Hippocampal formation (tissue), 2 donors: ENCODE measurements at regions not wholly inside any gene's neighbourhood (a gene's known extent, or its start where the extent isn't known, plus 50 kb on each side); places are given as distances from the start of the nearest gene placed in this dataset.
A peak's percentile ranks its signal among the peaks of the same experiment; 100 is the strongest.

Experiments
- DNase-seq, 2 donors: peaks; one replicate each; lab custom pipeline; 2025; lab: John Stamatoyannopoulos, UW

DNA sequence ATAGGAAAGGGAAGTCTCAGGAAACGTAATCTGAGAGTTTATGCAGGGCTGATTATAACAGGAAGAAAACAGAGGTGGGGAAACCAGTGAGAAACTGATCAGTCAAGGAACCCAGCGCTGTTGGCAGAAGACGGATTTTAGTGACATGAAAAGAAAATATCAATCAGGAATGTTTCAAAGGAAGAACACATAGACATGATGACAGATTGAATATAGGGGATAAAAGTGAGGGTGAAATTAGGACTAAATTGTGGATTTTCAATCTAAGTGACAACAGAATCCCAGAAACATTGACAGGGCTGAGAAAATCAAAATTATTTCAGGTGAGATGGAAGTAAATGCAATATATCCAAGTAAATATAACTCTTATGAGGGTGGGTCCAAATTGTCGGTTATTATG is 199.8 kb upstream of the CCDC150 start:
- no peak for DNase-seq

DNA sequence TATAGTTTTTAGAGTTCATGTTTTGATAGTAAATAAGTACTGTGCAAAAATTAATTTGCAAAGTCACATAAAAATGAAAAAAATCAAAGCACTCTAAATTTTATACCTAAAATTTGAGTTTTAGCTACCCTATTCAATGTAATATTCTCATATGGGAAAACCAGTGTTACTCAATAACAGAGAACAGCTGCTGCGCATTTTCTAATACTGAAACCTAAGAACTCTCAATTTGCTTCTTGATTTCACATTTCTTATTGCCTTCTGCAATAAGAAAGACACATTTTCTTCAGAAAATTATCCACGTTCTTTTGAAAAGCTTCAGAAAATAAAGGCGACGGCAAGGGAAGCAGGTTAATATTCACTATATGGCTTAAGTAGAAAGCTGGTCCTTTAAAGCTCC is 199.1 kb upstream of the CCDC150 start:
- DNase-seq, result no peak

DNA sequence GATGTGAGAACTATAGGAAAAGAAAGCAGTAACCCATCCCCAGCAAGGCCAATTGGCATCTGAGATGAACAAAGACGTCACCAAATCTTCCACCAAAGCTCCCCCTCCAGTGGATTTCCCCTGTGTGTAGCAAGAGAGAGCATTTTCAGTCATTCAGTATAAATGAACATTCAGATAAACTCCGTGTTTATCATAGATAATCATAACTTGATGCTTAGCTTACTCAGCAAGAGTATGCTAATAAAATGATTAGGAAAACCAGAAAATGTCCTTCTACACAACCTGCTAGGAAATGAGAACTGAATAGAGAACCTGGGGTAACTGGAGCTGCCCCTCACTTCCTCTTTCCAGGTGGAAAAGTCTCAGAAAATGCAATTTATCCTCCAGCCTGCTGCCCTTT is 198.0 kb upstream of the CCDC150 start:
- DNase-seq, result no peak

DNA sequence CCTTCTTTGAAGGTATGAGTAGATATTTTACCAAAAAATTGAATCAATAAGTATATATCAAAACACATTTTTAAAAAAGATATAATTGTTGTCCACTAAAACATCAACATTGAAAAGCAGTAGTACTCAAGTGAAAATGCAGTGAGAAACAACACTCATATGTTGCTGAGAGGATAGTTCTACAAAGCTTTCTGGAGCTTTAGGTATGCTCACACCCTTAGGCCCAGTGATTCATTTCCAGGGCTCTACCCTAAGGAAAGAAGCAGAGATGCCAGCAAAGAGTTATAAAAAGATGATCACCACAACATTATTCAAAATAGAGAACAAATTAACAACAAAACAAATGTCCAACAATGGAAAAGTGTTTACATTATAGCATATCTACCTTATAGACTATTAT is 197.3 kb upstream of the CCDC150 start:
- no peak for DNase-seq

DNA sequence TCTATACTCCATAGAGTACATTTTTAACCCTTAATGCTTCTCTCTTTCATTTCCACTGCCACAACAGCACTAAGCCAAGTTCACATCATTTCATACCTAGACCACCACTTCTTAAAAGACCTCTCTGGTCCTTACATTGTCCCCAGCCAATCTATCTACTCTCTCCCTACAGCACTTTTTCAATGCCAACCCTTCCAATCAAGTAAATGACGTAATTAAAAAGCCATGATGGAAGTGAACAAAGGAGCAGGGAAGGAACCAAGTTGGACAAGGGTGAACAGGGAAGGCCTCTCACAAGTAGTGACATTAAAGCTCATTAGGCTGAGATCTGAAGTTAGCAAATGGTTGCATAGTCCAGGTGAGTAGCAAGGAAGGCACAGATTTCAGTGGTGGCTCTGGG is 195.1 kb upstream of the CCDC150 start:
- DNase-seq, result no peak

DNA sequence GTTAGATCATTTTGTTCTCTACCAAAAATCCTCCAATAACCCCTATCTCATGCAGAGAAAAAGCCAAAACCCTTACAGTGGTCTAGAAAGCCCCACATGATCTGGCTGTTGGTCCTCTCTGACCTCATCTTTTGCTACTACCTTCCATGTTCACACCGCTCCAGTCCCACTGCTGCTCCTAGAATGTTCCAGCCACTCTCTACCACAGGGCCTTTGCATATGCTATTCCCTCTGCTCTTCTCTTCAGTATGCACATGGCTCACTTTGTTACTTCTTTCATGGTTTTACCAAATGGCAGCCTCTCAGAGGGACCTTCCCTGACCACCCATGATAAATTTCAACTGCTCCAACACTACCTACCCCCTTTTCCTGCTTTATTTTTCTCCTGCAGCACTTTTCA is 193.5 kb upstream of the CCDC150 start:
- no peak for DNase-seq

DNA sequence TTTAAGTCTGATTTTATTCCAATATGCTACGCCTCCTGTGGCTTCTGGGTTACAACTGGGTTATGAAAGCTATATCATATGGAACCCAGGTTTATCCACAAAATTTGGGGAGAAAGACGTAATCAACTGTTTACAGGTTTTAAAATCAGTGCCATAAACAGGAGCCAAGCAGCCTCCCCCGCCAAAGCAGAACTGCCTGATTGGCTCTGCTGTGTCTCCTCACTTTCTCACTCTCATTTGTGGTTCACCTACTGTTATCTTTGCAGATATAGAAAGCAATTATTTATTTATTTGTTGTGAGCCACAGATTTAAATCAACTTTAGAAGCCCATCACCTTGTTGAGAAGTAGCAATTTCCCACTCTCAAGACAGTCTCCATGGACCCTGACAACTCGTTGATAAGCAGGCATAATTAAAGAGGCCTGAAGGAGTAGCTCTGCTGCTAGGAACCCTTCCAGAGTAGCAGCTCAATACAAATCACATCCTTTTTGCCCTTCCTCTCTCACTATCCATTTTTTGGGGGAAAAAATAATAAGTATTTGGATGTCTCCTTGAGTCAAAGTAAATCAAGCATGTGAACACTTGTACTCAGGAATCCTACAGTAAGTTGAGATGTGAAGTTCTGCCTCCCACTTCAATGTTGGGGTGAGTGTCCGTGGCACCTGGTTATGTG is 191.0 kb upstream of the CCDC150 start:
- no peak for DNase-seq

DNA sequence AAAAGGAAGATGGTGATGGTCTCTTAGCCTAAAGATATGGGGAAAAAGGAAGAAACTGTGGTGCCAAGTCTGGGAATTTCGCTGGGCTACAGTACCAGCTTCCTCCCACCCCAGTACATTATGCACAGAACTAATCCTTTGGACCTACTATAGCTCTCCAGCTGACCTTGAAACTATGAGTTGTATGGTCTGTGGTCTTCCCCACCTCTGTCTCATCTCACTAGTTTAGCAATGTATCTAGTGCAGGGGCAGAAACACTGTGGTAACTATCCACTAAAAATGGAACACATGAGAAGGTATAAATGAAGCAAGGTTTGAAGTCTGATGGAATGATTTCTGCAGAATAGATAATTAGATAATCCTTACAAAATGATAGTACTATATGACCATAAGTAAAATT is 190.4 kb upstream of the CCDC150 start:
- no peak for DNase-seq

DNA sequence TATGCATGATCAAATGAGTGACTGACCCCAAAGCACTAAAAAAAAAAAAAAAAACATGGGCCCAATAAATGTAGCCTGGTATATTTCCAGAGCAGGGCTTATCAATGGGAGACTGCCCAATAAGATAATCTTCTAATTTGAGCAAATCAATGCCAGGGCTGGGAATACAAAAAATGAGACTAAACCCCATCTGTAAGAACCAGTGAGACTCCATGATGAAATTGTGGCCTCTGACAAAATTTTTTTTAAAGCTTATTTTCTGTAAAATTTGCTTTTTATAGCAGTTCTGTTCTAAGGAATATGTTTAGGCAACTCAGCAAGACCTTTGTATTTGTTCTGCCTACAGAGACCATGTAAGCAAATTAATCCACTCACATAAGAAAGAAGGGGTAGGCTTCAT is 186.8 kb upstream of the CCDC150 start:
- DNase-seq, result no peak

DNA sequence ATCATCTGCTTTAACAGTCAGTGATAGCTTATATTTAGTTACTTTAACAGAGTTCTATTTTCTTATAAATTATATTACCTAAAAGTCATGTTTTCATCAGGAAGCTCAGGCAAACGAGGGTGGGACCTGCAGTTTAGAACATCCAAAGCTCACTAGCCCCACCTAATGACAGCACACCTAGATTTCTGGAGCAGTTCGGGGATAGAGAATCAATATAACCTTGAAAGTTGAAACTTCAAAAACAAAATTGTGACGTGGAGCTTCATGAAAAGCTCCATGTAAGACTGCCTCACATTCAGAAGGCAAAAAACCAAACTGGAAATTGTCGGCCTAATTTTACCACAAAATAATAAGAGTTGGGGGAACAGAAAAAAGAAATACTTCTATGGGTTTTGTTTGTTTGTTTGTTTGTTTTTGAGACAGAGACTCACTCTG is 185.9 kb upstream of the CCDC150 start:
- DNase-seq, result peak in 1 of 2 donors; percentile 5

DNA sequence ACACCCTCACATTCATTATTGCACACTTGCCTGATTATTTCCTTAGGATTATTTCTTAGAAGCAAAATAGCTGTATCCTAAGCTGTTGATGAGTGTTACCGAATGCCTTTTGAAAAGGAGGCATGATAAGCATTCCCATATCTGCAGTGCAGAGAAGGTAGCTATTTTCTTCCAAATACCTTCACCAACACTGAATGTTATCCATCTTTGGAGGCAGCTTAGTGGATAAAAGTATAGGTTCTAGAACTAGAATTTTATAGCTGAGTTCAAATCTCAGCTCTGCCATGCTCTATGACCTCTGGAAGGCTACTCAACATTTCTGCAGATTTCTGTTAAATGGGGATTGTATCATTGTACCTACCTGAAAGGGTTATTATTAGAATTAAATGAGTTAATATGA is 185.0 kb upstream of the CCDC150 start:
- DNase-seq, result no peak

DNA sequence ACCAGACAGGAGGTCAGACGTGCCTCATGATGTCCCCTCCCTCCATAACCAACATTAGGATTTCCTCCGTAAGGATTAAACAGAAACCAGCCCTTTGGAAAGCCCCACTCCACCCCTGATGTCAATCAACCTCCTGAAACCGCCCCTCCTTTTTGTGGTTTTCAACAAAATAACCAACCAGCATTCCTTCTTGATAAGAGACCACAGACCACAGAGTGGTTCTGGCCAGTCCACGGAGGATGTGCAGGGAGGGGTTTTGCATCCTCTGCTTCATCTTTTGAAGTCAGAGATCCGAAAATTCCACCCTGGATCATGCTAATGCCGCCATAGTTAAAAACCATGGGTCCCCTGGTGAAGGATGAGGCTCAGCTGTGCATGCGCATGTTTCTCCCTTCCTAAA is 180.0 kb upstream of the CCDC150 start:
- no peak for DNase-seq

DNA sequence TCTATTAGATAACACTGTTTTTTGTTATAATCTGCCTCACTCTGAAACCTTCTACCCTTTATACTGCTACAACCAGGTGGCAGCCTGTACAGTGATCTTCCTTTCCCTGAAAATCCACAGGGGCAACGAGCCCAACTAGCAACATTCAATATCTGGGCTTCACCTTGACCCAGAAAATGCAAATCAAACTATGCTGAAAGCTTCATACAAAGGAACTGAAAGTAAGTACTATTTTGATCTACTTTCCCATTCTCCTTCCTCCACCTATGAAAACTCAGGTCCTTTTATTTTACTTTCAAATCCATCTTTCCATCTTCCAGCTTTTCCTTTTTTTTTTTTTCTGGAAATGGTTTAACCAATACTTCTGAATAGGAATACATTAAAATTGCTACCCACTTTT is 175.8 kb upstream of the CCDC150 start:
- no peak for DNase-seq

DNA sequence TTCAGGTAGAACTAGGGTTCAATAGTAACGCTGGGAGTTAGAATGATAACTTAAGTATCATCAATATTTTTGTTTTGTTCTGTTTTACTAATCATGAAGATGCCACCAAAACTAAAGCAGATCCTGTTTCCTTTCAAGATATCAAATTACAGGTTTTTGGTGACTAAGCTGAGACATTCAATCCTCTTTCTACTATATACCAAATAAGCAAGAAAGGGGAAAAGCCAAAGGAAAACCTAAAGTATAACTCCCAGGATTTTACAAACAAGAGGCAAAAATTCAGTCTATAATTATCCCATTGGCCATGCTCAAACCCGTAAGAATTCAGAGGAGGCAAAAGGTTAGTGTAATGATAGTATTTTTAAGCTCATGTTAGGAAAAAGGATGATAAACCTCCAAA is 175.2 kb upstream of the CCDC150 start:
- DNase-seq, result no peak

DNA sequence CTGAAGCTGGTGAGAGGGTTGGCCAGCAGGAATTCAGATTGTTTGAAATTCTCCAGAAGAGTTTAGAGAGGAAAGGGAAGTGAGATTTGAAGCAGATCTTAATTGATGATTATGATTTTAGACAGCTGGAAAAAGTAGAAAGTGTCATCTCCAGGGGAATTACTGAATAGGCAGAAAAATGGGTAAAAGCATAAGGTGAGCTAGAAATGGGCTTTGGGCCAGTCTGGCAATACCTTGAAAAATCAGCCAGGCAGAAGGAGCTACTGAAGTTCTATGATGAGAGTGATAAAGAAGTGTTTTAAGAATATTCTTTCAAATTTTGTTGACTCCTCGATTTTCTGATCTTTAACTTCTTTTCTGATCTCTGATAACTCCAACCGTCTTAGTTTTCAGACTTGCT is 172.9 kb upstream of the CCDC150 start:
- no peak for DNase-seq

DNA sequence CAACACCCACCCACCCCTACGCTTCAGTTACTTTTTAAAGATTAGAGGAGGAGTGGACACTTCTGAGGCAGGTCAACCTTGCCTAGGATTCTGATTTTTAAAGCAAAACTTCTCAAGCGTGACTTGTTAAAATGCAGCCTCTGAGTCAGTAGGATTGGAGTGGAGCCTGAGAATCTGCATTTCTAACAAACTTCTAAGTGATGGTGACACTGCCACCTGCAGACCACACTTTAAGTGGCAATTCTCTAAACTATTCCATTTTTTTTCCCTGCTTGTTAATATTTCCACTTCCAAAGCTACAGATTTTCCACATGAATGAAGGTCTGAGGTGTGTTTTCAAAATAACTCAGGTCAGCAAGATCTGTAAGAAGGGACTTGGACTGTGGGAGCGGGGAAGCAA is 171.1 kb upstream of the CCDC150 start:
- DNase-seq, result no peak

DNA sequence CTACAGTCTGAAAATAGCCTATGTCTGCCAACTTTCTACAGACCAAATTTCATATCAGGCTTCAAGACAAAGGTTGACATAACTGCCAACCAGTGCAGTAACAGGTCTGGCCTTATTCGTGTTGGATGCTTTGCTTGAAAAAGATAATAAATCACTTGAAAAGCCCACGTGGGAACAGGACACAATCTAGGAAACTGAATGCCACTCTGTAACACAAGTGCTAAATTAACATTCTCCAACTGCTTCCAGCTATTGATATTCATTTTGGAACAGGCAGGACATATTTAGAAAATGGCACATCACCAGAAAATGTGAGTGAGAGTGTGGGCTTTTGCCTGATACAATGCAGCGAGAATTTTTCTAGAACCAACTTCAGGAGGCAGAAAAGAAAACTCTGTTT is 165.9 kb upstream of the CCDC150 start:
- DNase-seq, result no peak

DNA sequence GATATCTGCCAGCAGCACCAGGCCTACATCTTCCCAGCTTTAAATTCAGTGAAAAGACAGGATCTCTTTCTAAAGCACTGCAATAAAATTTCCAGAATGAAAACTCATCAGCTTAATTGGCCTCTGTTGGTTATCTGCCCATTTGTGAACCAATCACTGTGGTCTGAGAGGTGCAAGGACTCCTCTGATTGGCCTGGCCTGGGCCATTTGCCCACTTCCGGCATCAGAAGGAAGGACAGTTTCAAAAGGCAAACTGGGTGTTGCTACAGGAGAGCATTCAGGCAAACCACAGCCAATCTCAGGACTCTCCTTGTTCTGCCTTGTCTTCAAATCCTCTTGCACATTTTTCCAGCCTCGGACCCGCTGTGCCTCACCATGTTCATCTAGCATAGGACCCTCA is 163.9 kb upstream of the CCDC150 start:
- DNase-seq, result no peak

DNA sequence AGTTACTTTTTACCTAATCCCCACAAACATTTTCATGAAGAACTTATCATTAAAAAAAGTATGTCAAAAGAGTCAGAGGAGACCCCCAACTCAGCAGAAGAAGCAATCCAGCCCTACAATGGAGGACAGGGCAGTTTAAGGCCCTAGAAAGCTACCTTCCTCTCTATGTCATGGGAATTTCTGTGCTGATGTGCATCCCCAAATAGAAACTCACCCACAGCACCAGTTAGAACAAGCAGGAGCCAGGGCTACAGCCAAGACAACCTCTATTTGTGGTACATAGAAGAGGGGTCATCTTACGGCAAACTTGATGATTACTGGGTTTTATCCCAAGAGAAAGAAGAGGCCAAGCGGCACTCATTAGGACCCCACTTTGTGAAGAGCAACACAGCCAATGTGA is 160.9 kb upstream of the CCDC150 start:
- no peak for DNase-seq

DNA sequence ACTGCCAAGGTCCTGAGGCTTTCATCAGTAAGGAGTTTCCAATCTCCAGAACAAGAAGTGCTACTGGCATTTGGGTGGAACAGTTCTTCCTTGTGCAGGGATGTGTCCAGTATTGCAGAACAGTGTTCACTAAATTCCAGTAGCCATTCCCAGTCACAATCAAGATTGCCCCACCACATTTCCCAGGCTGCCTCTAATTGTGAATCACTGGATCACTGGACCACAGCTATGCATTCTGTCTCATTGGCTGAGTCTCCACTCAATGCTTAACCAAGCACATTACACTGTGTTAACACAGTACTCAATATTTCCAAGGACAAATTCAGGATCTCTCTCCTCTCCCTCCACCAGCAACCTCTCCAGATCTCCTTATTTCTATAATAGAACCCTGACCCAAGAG is 160.2 kb upstream of the CCDC150 start:
- DNase-seq, result no peak

DNA sequence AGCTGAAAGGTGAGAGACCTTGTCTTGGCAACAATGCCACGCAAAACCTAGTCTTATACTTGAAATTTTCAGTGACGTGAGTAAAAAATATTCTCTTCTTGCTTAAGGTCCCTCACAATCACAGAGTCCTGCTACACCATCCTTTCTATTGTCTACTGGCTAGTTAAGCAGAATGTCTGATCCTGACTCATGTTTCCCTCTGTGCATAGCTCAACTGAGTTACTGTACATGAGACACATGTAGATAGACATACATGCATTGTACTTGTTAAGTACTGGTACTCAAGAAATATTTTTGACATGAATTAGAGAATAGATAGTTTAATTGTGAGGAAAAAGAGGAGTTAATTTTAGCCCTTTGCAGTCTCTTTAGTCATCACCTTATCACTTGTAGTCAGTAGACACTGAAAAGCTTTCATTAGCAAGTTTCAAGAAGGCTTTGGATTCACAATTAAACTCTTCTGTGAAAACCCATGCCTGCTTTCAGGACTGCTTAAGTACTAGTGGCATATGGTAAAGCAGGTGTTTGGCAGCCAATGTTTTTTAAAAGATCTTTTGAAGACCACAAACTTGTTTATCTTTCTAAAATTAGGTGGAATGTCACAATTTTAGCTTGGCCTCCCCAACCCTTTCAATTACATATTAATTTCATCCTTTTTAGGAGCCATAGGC is 158.7 kb upstream of the CCDC150 start:
- DNase-seq, result no peak

DNA sequence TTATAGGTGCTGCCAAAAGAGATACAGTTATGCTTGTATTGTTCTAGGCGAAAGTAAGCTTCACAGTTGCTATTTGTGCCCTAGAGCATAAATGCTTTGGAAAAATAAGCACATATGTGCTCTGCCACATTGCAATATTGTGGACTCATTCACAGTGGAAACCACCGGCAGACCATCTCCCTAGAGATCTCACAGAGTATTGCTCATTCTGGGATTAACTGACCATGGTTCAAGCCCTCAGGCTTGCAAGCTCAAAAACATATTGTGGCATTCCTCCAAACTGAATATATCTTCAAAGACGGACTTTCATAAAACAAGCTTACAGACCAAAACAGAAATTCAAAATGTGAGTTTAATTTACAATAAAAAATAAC is 158.2 kb upstream of the CCDC150 start:
- no peak for DNase-seq

DNA sequence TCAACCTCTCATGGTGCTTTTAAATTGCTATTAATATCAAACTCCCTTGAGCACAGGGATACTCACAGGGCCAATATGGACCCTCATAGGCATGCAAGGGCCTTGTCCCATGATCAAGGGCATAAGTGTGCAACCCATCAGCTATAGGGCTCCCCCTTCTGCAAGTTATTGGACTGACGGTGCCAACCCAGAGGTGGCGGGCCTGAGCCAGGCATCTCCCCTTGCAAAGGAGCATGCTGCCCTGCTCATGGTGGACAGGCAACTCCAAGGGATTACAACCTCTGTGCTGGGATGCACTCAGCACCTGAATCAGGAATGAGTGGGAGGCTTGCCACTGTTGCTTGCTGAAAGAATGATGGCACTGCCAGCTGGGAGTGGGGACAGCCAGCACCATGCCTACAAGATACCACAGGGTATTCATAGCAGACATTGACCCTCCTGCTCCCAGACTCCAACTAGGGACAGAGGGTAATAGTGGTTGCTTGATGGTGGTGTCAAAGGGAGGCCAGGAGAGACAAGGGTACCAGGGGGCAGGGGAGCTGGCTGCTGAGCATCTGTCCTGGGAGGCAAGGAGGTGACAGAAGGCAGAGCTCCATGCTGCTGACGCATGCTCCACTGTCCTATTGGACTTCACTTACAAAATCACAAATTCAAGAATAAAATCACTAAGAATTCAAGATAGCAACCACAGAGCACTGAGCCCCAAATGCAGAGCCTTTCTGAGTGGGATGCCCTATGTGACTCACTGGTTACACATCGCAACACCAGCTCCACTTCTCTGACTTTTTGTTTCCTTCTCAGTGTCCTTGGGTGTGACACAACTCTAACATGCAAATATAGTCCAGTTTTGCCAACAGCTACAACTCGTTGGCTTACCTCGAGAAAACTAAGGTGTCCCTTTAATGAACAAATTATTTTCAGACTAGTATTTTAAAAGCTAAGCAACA is 157.1 kb upstream of the CCDC150 start:
- no peak for DNase-seq
